HG02938 (cell line): ENCODE measurements at regions not wholly inside any gene's neighbourhood (a gene's known extent, or its start where the extent isn't known, plus 50 kb on each side); places are given as distances from the start of the nearest gene placed in this dataset.

ENCODE experiments used
- ATAC-seq: cut with Tn5 transposase; IDR thresholded peaks from one replicate; pipeline ENCODE4 v1.9.1; 2021; ENCODE audit warnings: mild to moderate bottlenecking, moderate library complexity; ENCODE audit not compliant: unreplicated experiment

DNA sequence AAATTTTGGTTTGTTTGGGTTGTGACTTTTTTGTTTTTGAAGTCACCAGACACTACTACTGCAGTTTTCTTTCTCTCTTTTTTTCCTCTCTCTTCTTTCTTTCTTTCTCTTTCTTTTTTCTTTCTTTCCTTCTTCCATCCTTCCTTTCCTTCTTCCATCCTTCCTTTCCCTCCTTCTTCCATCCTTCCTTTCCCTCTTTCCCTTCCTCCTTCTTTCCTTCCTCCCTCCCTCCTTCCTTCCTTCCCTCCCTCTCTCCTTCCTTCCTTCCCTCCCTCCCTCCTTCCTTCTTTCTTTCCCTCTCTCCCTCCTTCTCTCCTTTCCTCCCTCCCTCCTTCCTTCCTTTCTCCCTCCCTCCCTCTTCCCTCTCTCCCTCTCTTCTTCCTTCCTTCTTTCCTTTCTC lies 230.3 kb upstream of the TYRP1 start:
- ATAC-seq: no peak

DNA sequence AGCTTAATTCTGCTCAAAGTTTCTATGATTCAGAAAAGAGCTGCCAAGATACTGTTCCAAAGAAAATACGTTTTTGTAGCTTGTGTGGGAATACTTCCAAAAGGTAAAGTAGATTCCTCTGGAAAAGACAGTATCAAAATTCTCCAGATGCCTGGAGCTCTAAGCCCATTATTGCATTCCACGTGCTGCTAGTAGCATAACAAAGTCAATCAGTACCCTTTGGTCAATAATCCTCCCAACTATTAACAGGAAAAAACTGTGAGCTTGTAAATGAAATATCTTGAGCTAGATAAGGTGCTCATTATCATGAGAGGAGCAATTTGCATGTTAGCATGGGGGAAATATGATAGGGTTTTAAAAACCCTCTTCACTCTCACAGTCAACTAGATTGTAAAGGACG lies 229.5 kb upstream of the TYRP1 start:
- ATAC-seq: no peak

DNA sequence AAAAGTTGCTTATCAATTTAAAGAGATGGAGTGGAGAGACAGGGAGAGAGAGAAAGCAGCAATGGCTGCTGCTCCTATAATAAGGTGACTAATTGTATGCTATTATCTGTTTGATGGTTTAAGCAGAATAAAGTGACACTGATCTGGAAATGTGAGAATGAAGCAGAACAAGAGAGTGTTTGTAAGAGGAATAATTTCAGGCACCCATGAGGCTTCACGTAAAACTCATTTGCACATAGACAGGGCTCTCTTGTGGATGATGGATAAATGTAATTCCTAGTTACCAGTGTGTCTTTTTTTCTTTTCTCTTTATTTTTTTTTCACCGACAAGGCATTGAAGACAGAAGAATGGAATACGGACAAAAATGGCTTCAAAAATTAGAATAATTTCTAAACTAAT lies 228.8 kb upstream of the TYRP1 start:
- no peak for ATAC-seq

DNA sequence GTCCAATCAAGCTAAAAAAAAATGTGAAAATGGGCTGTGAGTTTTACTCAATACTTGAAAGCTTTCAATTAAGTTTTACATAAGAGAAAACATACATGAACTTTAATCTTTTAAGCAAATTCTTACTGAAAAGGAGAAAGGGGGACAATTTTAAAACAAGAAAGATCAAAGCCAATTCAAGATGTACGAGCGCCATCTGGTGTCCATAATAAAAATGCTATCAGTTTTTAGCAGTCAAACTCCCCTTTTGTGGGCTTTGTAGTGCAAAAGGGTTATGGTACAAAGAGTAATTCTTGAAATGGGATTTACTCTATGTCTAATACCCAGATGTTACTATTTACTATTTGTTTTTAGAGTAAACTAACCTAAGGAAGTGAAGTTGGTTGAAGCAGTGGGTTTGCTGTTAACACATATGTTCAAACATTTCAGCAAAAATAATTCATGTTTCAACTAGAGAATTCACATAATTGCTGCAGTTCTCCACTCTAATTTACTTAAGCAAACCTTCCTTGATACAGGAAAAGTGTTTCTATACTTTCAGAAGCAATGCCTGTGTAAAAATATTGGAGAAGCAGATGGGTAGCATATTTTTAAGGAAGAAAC lies 228.2 kb upstream of the TYRP1 start:
- ATAC-seq: no peak

DNA sequence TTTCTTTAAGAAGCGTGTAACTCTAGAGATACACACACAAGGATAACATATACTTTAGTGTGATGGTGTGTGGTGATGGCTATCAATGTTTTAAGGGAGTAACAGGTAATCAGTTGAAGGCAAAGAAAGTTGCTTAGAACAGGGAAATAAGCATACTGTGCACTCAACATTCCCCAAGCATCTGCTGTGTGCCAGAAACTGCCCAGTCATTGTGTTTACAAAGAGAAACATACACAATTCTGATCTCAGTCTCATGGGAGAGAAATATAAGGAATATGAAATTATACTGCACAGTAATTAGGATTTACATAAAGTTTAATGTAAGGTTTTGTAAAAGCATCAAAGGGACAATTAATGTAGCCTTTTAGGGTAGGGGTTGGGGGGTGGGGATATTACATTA lies 224.1 kb upstream of the TYRP1 start:
- ATAC-seq: no peak

DNA sequence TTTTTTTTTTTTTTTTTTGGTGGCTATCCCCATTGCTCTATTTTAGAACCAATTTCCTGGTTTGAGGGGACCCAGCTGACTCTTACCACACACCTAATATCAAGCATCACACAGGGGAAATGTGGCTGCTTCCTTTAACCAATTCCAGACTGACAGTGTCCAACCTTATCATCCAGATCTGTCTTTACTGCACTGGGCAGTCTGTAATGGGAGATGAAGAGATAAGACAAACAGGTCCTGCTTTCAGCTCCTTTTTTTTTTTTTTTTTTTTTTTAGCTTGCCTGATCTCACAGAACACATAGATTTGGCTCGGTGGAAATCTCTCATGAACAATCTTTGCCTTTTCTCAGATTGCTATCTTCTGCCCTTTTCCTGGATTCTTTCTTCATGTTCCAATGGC lies 198.8 kb upstream of the TYRP1 start:
- ATAC-seq: no peak

DNA sequence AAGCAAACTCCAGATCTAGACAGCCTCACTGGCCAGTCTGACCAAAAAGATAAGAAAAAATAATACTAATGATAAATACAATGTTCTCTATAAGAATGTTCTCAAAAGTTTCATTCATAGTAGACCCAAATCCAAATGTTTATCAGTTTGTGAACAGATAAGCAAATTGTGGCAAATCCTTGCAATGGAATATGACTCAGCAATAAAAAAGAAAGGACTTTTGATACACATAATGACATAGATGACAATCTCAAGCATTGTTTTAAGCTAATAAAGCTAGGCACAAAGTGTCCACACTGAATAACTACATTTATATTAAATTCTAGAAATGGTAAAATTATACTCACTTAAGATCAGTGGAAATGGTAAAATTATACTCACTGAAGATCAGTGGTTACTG lies 195.4 kb upstream of the TYRP1 start:
- ATAC-seq: no peak

DNA sequence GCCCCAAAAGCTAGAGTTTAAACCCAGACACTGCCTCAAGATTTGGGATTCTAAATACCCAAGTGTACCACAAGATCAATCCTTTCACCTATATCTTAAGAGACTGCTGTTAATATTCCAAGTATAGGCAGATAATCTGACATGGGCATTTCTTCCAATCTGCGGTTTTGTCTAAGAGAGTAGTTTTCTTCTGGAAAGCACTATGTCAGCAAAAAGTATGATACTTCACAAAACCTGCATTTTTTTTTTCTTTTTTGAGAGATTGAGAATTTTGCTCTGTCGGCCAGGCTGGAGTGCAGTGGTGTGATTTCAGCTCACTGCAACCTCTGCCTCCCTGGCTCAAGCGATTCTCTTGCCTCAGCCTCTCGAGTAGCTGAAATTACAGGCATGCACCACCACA lies 190.7 kb upstream of the TYRP1 start:
- ATAC-seq: no peak

DNA sequence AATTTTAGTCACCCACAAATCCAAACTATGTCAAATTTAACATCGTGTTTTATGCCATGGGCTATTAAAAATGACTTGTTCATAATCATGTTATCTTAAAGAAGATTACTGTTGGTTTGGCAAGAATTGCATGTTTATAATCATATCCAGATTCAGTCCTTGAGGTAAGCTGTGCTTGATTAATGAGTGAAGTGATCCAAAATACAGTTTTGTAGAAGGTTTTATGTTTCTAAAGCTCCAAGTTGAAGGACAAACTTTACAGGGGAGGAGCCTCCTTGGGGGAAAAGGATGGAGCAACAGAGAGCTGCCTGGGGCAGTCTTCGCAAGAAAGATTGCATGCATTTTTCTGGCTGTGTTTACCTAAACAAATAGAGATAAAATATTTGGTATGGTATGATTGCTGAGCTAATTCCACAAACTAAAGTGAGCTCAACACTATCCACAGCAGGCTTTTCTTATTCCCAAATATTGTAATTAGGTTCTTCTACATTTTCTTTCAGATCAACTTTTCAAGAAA lies 189.5 kb upstream of the TYRP1 start:
- no peak for ATAC-seq

DNA sequence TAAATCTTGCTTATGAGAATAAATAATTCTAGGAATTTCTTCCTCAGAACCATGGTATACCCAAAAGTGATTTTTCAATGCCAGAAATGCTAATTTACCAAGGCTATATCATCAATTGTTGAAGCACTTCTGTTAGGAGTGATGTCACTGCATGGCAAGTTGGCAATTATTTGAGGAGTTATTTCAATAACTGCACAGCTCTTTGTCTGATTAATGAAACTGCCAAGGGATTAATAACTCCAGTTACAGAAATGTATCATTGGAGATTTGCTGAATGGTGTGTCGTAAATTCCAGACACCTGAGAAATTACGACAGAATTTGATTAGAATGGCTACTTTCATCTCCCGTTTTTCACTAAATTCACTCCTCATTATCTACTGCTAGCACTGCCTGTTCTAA lies 182.6 kb upstream of the TYRP1 start:
- ATAC-seq: no peak

DNA sequence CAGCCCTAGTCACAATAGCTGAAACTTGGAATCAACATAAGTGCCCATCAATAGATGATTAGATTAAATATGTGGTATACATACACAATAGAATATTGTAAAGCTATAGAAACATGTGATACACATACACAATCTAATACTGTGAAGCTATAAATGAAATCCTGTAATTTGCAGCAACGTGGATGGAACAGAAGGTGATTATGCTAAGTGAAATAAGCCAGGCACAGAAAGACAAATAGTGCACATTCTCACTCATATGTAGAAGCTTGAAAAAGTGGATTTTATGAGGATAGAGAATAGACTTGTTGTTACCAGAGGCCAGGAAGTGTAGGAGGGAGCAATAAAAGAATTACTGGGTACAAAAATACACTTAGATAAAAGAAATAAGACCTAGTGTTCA lies 181.5 kb upstream of the TYRP1 start:
- ATAC-seq: no peak

DNA sequence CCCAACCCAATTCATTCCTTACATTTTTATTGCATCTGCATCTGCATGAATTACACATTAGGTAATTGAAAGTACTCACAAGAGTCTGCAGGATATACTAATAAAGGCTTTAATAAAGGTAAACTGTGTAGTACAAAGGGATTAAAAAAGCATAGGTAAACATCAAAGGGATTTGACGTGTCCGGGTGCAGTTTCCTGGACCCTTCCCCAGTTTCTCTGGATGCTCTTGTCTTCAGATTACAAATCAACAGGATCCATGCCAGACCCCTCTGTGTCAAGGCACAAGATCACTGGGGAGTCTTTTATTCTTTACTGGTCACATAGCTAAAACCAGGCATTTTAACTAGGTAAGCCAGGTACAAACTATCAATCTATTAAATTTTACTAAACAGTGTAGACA lies 177.2 kb upstream of the TYRP1 start:
- ATAC-seq: no peak

DNA sequence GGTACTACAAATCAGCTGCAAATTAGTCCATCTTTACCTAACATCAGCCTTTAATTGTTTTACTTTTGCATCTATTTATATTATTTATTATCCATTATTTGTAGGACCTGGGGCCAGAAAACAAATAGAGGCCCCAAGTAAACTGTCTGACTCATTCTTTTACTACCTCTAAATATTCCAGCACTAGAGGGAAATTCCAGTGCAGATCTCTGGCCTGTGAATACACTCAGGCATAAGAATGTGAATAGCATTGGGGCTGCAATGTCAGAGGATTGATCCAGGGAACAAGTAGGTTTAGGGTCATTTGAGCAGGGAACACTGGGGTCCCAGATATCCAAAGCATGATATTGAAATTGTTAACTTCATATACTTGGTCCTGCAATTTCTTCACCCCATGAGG lies 176.6 kb upstream of the TYRP1 start:
- ATAC-seq: no peak

DNA sequence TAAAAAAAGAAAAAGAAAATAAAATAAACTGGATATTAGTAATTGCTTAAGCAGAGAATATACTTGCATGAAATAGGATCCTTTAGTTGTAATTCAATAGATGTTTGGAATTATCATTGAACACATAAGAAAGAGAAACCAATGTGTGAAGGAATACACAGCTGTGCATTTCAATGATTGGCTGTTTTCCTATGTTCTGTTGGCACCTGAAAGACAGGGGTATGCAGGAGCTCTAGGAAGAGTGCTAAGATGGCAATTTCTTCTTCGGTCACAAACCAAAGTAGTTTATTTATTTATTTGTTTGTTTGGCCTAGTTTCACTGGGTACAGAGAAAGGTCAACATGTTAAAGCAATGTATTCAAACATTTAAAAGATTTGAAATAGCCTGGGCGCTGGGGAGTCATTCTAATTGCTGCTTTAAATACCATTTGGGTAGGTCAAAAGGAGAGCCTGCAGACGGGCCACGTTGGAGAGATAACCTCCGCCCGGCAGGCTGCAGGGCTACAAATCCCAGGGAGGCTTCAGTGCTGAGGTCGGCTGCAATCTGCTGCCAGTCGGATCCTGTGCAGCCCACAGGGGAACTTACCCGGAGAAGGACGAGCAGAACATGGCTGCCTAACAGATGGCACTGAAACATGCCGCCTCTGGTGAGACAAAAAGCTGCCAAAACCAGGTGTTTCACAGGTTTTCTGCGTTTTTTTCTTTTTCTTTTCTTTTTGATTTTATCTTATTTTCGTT lies 154.2 kb upstream of the TYRP1 start:
- ATAC-seq: no peak

DNA sequence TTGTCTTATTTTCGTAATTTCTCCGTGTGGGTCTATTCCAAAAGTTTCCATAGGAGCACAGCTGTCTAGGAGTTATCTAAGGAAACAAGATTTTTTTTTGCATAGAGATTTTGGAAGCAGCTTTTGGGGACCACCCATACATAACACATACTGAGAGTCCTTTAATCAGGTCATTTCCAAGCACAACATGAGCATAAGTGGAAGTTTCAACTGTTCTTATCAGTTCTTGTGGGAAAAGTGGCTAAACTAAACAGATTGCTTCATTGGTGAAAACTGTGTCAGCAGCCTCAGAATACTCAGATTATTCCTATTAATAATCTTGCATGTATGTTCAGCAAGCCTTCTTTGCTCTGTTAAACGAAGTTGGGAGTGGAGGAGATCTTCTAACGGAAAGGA lies 153.6 kb upstream of the TYRP1 start:
- ATAC-seq: no peak

DNA sequence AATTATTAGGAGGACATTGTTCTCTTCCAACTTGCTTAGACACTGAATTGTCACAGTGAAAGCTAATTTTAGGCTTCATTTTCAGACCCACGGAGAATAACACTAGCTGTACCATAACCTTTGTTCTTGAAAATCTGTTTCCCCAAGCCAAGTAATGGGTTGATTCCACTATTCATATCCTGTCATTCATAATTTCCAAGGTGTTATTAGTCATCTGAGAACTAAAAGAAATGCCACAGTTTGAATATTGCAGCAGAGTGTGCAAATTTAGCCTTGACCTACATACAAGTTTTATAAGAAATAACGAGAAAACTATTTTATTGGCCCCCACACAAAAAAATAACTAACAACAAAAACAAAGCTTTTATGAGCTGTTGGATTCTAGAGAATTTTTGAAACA lies 148.5 kb upstream of the TYRP1 start:
- no peak for ATAC-seq

DNA sequence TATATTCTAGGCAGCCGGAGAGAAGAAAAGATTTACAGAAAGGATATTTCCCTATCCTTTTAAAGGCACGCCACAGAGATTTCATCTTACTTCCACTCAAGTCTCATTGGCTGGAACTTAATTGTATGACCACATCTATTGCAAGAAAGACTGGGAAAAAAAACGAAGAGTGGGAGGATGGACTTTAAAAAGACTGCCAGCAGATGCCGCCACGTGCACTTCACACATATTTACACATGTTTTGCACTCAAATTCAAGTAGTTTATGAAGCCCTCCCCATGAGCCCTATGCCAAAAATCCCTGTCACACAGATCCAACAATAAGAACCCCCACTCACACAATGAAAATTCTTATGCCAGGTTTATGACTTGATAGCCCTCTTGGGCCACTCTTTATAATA lies 138.5 kb upstream of the TYRP1 start:
- ATAC-seq: no peak

DNA sequence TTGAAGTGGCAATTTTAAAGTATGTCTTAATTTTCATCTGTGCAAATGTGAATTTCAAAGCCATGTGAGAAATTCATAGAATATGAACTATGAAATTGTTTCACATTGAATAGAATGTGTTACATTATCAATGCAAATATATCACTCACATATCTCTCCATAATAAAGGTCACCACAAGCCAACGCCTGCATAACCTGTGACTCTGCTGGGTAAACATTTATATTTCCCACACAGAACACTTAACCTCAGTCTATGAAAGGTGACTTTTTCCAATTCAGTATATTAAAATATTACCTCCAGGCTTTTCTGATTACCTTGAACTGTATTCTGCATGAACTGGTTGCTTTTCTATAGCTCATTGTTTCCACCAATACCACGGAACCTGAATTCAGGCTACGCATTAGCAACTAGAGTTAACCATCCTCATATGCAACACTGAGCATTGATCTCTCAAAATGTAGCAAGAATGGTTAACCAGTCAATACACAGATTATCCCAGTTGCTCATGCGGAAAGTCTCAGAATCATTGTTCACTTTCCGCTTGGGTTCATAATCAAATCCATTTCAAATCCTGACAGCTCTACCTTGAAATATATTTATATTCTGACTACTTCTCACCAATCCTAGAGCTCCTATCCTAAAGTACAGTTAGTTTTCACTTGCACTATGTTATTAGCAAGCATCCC lies 126.6 kb upstream of the TYRP1 start:
- ATAC-seq: no peak

DNA sequence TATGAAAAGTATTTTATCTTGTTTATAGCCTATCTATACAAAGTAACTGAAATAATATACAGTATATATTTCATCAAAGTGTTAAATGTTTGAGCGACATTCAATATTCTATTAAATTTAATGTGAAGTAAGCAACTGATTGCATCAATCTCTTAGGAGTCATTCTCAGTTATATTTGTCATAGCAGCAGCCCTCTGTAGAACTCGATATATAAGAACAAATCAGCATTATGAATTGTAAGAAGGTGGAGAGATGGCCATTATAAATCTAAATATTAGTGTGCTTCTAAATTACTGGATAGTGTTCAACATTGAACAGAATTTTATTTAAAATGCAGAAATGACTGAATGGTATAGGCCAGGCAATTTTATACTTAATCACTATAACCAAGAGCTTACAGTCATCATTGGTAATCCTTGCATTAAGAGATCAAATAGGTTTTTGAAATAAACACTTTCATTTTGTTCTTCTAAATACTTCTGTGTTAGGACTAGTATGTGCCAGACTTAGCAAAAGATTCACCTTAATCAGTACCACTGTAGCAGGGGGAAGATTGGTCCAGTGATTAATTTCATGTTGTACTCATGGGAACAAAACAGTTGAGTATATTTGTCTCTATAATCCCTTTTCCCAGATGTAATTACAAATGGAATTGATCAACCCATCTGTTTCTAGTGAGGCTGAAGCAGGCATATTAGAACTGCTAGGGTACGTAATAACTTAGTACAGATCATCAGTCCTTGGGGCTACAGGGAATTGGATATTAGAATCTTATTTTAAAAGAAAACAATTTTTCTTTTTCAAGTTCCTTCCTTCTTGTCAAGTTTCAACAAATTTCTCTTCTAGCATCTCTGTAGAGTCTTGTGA lies 108.3 kb upstream of the TYRP1 start:
- no peak for ATAC-seq

DNA sequence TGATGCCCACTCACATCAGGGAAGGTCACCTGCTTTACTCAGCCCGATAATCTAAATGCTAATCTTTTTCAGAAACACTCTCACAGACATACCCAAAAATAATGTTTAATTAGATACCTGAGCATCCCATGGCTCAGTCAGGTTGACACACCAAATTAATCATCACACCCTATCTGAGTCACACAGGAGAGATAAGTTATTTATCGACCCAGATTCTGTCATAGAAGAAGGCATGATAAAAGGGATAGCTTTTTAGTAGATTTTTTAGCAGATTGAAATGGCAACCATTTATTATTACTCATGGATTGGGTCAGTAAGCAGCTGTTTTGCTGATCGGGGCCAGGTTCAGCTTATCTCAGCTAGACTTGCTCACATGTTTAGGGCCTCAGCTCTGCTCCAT lies 97.8 kb upstream of the TYRP1 start:
- ATAC-seq: no peak

DNA sequence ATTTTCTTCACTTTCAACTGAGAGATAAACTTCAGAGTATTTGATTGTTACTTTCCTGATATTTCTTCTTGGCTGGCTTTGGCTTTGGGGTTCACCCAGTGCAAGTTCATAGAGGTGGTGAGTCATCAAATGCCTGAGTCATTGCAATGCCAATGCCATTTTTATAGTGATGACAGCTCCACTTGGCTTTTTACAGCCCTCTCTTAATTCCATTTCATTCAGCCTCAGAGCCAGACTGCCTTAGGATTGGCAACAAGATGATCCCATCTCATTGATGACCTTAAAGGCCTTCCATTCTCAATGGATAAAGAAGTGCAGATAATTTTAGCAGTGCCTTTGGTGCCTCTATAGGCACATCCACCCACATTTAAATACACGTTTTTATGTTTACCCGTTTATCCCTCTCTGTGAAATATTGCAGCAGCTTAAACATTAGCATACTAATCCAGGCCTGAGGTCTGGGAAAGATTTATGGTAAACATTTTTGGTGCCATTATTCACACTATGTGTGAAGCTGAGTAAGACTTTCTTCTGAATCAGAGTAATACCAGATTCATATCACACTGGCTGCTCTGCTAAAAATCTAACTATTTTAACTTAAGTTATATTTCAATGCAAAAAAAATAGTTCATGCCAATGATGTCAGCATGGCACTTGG lies 88.9 kb upstream of the TYRP1 start:
- ATAC-seq: no peak
